Motor neuron (in vitro differentiated cells): ENCODE measurements at regions not wholly inside any gene's neighbourhood (a gene's known extent, or its start where the extent isn't known, plus 50 kb on each side); places are given as distances from the start of the nearest gene placed in this dataset.
A peak's percentile ranks its signal among the peaks of the same experiment; 100 is the strongest.

Source experiments
- ATAC-seq, 8 experiments: fragments of 200-7000 bp; cut with Tn5 transposase; replicated peaks in 6 of 8; 2 replicates each; pipeline ENCODE4 v1.8.0; 2021; ENCODE audit warnings: mild to moderate bottlenecking in 8 of 8, moderate library complexity in 8 of 8
- H3K27ac ChIP-seq, 2 donors: fragments of 250-450 bp; sonication (Bioruptor Pico); 2 replicates each; pipeline ENCODE4 v1.9.0; 2021; ENCODE audit warnings: antibody characterized with exemption in 2 of 2, mild to moderate bottlenecking in 2 of 2, moderate library complexity in 1 of 2
- H3K4me1 ChIP-seq, 2 donors: fragments of 250-450 bp; sonication (Bioruptor Pico); replicated peaks in 1 of 2; 2 replicates each; pipeline ENCODE4 v1.6.1; 2021; ENCODE audit warnings: antibody characterized with exemption in 2 of 2, mild to moderate bottlenecking in 2 of 2, moderate library complexity in 1 of 2
- H3K4me3 ChIP-seq, 5 donors: fragments of 250-450 bp; sonication (Bioruptor Pico); 2 replicates each; pipeline ENCODE4 v1.9.0; 2021; ENCODE audit warnings: antibody characterized with exemption in 5 of 5, mild to moderate bottlenecking in 5 of 5, moderate library complexity in 4 of 5
- WGBS, 10 experiments: fragments of 450-650 bp; shearing (Covaris generic); methylation state at CpG; one replicate each; pipeline ENCODE4 v1.0.0; 2022; 5-methylcytosine and 5-hydroxymethylcytosine counted together
- in situ Hi-C, 9 experiments: fragments of 400-800 bp; cut with MboI; loops; one replicate each; pipeline ENCODE4 v1.15.0; 2021; ENCODE audit warnings: low sequenced_read_pairs in 9 of 9, low pct_unique_long_range_greater_than_20kb in 2 of 9; ENCODE audit not compliant: unreplicated experiment in 9 of 9

DNA sequence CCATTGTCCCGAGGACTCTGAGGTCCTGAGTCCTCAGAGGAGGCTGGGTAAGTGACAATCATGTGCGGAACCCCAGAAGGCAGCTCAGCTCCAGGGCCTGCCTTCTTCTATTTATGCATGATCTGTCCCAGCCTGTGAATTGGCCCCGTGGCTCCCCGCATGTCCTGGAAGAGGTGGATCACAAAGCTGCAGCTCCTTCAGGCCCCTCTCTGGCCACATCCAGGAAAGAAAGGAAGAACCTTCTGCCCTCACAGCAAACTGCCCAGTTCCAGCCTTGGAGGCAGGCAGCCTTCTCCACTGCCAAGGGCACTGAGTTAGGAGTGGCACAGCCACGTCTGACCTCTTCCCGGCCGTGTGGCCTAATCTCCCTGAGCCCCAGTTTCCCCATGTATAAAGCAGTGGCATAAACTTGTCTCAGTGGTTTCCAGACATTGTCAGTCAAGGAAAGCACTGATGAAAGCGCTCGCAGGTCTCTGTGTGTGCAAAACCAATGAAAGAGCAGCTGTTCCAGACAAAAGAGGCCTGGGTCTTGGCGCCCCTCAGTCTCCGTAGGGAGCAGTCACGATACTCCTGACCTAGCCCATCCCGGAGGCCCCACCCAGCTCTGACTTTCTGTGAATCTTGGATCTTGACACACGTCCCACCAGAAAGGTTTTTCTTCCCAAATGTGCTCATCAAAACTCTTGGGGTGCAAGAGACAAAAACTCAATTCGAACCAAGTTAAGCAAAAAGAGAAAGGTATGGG lies 497.3 kb downstream of the SHQ1 start:
- 40 to 100% (median 79%) methylated on average over 2 to 7 of the region's 15 CpGs; no CpG with 5 or more reads in 4 of the 10 experiments for WGBS, 10 experiments
- H3K4me1 ChIP-seq = peaks cover 9 to 10% of the 10 kb centered on the region in 2 donors
- no peak overlapping the region for H3K27ac ChIP-seq
- no peak overlapping the region for H3K4me3 ChIP-seq
- ATAC-seq = no peak
- in situ Hi-C loops = no loop called here

DNA sequence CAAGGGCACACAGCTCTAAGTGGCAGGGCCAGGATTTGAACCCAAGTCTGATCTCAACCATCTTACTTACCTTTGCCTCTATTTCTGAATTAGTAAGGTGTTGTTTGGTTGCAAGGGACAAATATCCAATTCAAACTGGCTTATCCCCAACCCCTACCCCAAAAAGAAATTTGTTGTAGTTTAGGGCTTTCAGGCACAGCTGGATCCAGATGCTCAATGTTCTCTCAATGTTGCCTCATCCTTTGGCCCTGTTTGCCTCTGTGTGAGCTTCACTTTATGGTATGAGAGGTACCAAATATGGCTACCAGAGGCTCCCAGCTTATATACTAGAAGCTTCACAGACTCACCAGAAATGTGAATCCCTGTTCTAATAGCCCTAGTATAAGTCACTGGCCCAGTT lies 499.9 kb downstream of the SHQ1 start:
- Histone ChIP-seq H3K4me3 (no peak overlapping the region), H3K27ac (no peak overlapping the region), H3K4me1 (peaks cover 1 to 2% of the 10 kb centered on the region in 2 donors)
- ATAC-seq = no peak
- in situ Hi-C loops = no loop called here

DNA sequence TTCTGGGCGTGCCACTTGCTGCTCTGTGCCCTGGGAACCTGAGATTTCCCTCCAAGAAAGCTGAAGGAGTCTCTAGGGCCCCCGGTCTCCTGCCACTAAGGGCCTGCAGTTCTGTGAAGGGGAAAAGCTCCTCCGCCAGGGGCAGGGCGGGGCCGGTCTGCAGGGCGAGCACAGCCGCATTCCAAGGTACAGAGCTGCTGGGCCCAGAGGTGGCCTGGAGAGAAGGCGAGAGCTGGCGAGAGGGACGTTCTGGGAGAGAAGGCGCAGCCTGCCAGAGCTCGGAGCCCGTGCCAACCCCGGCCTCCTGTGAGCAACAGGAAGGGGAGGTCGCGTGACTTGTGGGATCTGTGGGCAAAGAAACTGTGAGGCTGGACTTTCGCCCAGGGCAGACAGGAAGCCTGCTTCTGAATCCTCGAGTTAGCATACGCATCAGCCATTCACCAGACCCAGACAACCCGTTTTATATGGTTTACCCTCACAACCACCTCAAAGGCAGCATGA lies 500.4 kb downstream of the SHQ1 start:
- WGBS, 10 experiments = 43 to 100% (median 80%) methylated on average over 1 to 7 of the region's 20 CpGs; no CpG with 5 or more reads in 3 of the 10 experiments
- Histone ChIP-seq H3K4me1 (no peaks in the 10 kb centered on the region), H3K4me3 (no peak overlapping the region), H3K27ac (no peak overlapping the region)
- in situ Hi-C loops = no loop called here
- no peak for ATAC-seq

DNA sequence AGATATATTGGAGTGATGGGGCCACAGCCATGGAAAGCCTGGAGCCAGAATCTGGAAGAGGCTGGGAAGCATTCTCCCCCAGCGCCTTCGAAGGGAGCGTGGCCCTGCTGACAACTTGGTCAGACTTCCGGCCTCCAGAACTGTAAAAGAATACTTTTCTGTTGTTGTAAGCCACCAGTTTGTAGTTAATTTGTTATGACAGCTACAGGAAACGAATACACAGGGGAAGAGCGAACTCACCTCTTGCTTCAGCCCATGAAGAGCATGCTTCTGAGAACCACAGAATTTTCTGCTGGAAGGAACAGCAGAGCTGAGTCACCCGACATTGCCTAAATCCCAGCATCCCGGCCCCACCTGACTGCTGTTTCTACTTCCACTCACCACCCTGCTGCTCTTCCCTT lies 501.7 kb downstream of the SHQ1 start:
- in situ Hi-C loops = no loop called here
- WGBS, 10 experiments = 20 to 100% (median 84%) methylated on average over 1 to 8 of the region's 8 CpGs; no CpG with 5 or more reads in 2 of the 10 experiments
- Histone ChIP-seq H3K27ac (no peak overlapping the region), H3K4me1 (peaks cover 0 to 4% of the 10 kb centered on the region in 2 donors), H3K4me3 (no peak overlapping the region)
- ATAC-seq = peak in 6 of 8 experiments; percentile 24 to 97 (median 44)

DNA sequence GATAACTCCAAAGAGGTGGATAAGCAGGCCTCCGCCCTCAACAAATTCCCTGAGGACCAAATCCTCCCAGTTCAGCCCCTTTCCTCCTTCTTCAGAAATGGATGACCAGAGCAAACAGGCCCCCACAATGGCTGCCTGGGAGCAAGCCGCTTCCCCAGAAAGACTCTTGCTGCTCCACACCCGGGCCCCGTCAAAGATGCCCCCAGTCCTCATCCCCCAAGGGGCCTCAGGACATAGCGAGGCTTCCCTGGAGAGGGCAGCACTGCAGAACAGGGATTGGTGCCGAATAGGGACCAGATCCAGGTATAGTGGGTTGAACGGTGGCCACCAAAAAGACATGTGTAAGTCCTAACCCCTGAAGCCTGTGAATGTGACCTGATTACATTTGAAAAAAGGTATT lies 502.3 kb downstream of the SHQ1 start:
- H3K4me3 ChIP-seq = no peak overlapping the region
- H3K27ac ChIP-seq = no peak overlapping the region
- no peak for ATAC-seq
- peaks cover 0 to 4% of the 10 kb centered on the region in 2 donors for H3K4me1 ChIP-seq
- 80 to 100% (median 83%) methylated on average over 1 to 4 of the region's 7 CpGs; no CpG with 5 or more reads in 5 of the 10 experiments for WGBS, 10 experiments
- in situ Hi-C loops = no loop called here

DNA sequence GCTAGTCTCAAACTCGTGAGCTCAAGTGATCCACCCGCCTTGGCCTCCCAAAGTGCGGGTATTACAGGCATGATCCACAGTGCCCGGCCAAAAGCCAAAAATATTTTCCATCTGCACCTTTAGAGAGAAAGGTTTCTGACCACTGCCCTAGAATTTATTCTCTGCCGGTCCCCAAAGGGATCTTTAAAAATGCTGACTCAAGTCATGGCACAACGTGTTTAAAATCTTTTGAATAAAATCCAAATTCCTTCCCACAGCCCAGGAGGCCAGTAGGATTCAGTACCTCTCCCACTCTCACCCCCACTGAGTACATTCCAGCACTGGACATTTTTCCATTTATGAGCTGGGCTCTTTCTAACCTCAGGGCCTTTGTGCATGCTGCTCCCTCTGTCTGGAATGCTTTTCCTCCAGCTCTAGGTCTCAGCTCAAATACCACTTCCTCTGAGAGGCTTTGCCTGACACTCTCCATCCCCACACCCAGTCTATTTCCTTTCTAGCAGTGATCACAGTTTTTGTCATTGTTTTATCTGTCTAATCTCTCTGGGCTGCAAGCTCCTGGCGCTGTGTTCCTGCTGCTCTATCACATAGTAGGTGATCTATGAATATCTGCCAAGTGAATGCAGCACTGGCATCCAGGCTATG lies 502.9 kb downstream of the SHQ1 start:
- Histone ChIP-seq H3K27ac (no peak overlapping the region), H3K4me1 (peaks cover 0 to 4% of the 10 kb centered on the region in 2 donors), H3K4me3 (no peak overlapping the region)
- in situ Hi-C loops = no loop called here
- ATAC-seq = peak in 1 of 8 experiments; percentile 58
- WGBS, 10 experiments = 21 to 97% (median 80%) methylated on average over 1 to 6 of the region's 7 CpGs; no CpG with 5 or more reads in 2 of the 10 experiments

DNA sequence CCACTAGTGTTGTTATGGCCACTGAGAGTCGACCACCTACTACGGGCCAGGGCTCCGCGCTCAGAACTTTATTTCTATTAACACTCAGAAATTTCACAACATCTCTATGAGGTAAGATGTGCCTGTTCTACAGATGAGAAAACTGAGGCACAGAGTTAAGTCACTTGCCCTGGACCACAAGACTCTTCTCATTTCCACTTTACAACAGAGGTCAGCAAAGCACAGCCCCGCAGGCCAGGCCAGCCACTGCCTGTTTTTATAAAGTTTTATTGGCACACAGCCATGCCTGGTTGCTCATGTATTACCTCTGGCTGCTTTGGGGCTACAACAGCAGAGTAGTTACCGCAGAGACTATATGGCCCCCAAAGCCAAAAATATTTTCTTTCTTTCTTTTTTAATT lies 503.6 kb downstream of the SHQ1 start:
- H3K27ac ChIP-seq = no peak overlapping the region
- peaks cover under 1 to 4% of the 10 kb centered on the region in 2 donors for H3K4me1 ChIP-seq
- in situ Hi-C loops = no loop called here
- WGBS, 10 experiments = 45 to 100% (median 74%) methylated on average over 1 to 6 of the region's 6 CpGs; no CpG with 5 or more reads in 4 of the 10 experiments
- no peak overlapping the region for H3K4me3 ChIP-seq
- no peak for ATAC-seq

DNA sequence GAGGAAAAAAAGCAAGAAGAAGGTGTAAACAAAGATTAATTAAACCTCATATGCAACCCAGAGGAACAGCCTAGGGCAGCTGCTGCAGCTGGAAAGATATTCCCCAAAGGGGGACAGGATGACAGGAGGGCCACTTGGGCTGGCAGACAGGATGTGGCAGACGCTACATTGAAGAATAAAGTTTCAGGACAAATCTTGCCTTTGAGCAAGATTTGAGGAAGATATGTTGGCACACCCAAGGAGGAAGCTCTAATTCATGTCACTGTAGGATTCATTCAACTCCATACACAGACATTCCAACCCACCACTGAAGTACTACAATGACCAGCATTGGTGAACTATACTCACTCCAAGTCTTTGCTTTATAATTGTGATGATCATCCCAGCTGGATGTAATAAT lies 504.0 kb downstream of the SHQ1 start:
- in situ Hi-C loops = no loop called here
- Histone ChIP-seq H3K27ac (no peak overlapping the region), H3K4me3 (no peak overlapping the region), H3K4me1 (peaks cover 3 to 8% of the 10 kb centered on the region in 2 donors)
- 60 to 100% (median 100%) methylated on average over 1 of the region's 1 CpG; no CpG with 5 or more reads in 4 of the 10 experiments for WGBS, 10 experiments
- no peak for ATAC-seq

DNA sequence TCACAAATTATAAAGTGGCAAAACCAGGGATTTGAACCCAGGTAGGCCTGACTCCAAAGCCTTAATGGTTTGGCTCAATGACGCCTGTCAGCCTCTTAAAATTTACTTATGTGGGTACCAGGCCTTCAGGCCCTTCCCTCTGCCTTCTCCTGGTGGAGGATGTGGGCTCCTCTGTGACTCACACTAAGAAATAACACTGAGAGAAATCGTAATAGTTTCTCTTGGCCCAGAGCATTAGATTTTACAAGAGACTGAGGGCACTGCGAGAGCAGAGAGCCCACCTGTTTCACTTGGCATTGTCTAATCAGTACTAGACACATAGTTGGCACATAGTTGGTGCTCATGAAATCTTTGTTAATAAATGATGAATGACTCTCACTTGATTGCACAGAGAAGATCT lies 505.2 kb downstream of the SHQ1 start:
- 33 to 93% (median 67%) methylated on average over 1 to 3 of the region's 3 CpGs; no CpG with 5 or more reads in 3 of the 10 experiments for WGBS, 10 experiments

DNA sequence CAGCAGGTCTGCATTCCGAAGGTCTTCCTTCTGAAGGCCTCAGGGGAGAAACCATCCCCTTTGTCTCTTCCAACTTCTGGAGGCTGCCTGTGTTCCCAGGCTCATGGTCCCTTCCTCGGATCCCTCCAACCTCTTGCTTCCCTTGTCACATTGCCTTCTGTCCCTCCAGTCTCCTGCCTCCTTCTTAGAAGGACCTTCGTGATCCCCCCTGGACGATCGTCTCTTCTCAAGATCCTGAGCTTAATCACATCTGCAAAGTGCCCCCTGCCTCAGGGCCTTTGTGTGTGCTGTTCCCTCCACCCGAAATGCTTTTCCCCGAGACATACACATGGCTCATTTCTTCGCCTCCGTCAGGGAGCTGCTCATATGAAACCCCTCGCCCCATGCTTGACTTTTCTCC lies 505.8 kb downstream of the SHQ1 start:
- in situ Hi-C loops = no loop called here
- no peak overlapping the region for H3K4me3 ChIP-seq
- ATAC-seq = no peak
- H3K4me1 ChIP-seq = peaks cover 3 to 8% of the 10 kb centered on the region in 2 donors
- H3K27ac ChIP-seq = no peak overlapping the region
- 77 to 96% (median 88%) methylated on average over 3 to 7 of the region's 10 CpGs; no CpG with 5 or more reads in 3 of the 10 experiments for WGBS, 10 experiments

More for the DNA sequence above, 505.2 kb downstream of the SHQ1 start:
- peaks cover 3 to 8% of the 10 kb centered on the region in 2 donors for H3K4me1 ChIP-seq
- in situ Hi-C loops = no loop called here
- H3K4me3 ChIP-seq = no peak overlapping the region
- ATAC-seq = no peak
- no peak overlapping the region for H3K27ac ChIP-seq

DNA sequence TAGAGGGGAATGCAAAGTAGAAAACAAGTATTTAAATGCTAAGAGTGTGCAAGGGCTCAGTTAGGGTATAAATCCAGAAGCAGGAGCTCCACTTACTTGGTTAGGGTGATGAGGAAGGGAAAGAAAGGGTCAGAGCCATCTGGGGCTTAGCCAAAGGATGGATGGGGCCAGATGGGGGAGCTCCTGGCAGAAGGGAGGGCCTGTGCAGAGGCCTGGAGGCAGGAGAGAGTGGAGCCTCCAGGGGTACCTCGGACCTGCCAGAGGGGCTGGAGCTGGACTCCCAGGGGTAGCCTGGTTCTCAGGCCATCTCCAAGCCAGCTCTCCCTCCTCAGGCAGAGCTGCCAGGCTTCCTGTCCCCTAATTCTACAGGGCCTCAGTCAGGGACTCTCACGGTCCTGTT lies 506.3 kb downstream of the SHQ1 start:
- in situ Hi-C loops = no loop called here
- WGBS, 10 experiments = 0 to 100% (median 57%) methylated on average over 1 of the region's 2 CpGs; no CpG with 5 or more reads in 5 of the 10 experiments
- peaks cover 6 to 12% of the 10 kb centered on the region in 2 donors for H3K4me1 ChIP-seq
- ATAC-seq = no peak
- no peak overlapping the region for H3K4me3 ChIP-seq
- H3K27ac ChIP-seq = no peak overlapping the region

DNA sequence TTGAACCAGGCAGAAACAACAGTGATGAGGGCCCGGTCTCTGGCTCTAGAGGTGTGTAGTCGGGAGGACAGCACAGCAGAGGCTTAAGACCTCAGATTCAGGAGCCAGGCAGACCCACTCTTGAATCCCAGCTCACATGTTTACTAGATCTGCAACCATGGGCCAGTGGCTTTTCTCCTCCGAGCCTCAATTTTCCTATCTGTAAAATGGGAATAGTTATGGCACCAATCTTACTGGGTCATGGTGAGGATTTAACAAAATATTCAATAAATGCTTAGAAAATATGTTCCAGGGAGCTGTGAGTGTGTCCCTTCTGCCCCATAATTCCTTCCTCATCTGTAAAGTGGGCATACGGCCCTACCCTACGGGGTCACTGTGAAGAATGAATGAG lies 506.9 kb downstream of the SHQ1 start:
- 60 to 100% (median 92%) methylated on average over 1 to 4 of the region's 5 CpGs; no CpG with 5 or more reads in 3 of the 10 experiments for WGBS, 10 experiments
- in situ Hi-C loops = no loop called here
- Histone ChIP-seq H3K27ac (no peak overlapping the region), H3K4me3 (no peak overlapping the region), H3K4me1 (peaks cover 11 to 17% of the 10 kb centered on the region in 2 donors)
- no peak for ATAC-seq
